Psoas muscle (tissue), 7 donors: ENCODE measurements at regions not wholly inside any gene's neighbourhood (a gene's known extent, or its start where the extent isn't known, plus 50 kb on each side); places are given as distances from the start of the nearest gene placed in this dataset.

ENCODE experiments used
- ATAC-seq, 4 donors: fragments of 200-7000 bp; cut with Tn5 transposase; one replicate each; pipeline ENCODE4 v1.9.1; 2020; ENCODE audit warnings: moderate library complexity in 3 of 4, mild to moderate bottlenecking in 2 of 4
- DNase-seq, 2 donors: peaks; one replicate each; pipeline ENCODE4 v3.0.0-alpha.2; 2020
- H3K27ac ChIP-seq: fragments of 200-600 bp; one replicate; pipeline ENCODE4 v1.8.0; 2022
- H3K27me3 ChIP-seq, 3 donors: fragments of 200-600 bp in 1 of 3; one replicate each; pipeline versions ENCODE4 v1.6.1 to v1.8.0; 2013 to 2022; ENCODE audit warnings: low read length in 2 of 3, mild to moderate bottlenecking in 2 of 3, moderate library complexity in 1 of 3; ENCODE audit not compliant: insufficient read depth in 3 of 3
- H3K36me3 ChIP-seq, 2 donors: fragments of 200-600 bp in 1 of 2; one replicate each; pipeline versions ENCODE4 v1.6.1 to v1.8.0; 2013 to 2022; ENCODE audit warnings: low read depth in 1 of 2, mild to moderate bottlenecking in 1 of 2, moderate library complexity in 1 of 2; ENCODE audit not compliant: insufficient read depth in 1 of 2
- H3K4me1 ChIP-seq: fragments of 200-600 bp; one replicate; pipeline ENCODE4 v1.8.0; 2022
- H3K4me3 ChIP-seq: fragments of 200-600 bp; one replicate; pipeline ENCODE4 v1.8.0; 2022; ENCODE audit warnings: mild to moderate bottlenecking
- H3K9me3 ChIP-seq: fragments of 200-600 bp; one replicate; pipeline ENCODE4 v1.8.0; 2022
- CTCF ChIP-seq: fragments of 200-600 bp; IDR thresholded peaks from one replicate; pipeline ENCODE4 v1.8.0; 2022; ENCODE audit warnings: antibody characterized with exemption
- WGBS, 3 donors: extraction: QIAGEN DNeasy Blood & Tissue Kit; methylation state at CpG; one replicate each; pipeline versions ENCODE4 v1.1.6 to v1.1.7; 2013; 5-methylcytosine and 5-hydroxymethylcytosine counted together
- intact Hi-C, 2 donors: fragments of 100-400 bp; cut with DNase I; formaldehyde crosslinking; loops; one replicate each; pipeline versions ENCODE4 v1.11.0 to v1.14.2; 2022
- donor health status: healthy with polysubstance abuse.
- donor health status: DM: no; HTN: no; CAD: no; lungs with moderate emphysema.
- donor health status: Bipolar disorder and iron deficiency.
- donor health status: healthy.
- donor health status: DM: yes; HTN: yes; CAD: no.
- donor health status: DM: no; HTN: no; CAD: no.
- donor health status: DM: yes; HTN: yes; CAD: no.

- Histone ChIP-seq H3K27me3 (peaks cover 0 to 6% (median 4%) of the 10 kb centered on the region in 3 donors), H3K27ac (no peak overlapping the region), H3K4me1 (no peaks in the 10 kb centered on the region), H3K9me3 (no peaks in the 10 kb centered on the region), H3K36me3 (no peaks in the 10 kb centered on the region), H3K4me3 (no peak overlapping the region)
- 67 to 72% (median 68%) methylated on average over 3 of the region's 3 CpGs for WGBS, 3 donors
- intact Hi-C loops, result no loop called here
- no peak for TF ChIP-seq CTCF
- ATAC-seq (no peak), DNase-seq (no peak)
Observed at GRCh38 chr20:20896606-20897005, 184.2 kb upstream of the RALGAPA2 start.

- no peak for DNase-seq
- ATAC-seq, result no peak
- Histone ChIP-seq H3K9me3 (no peaks in the 10 kb centered on the region), H3K4me3 (no peak overlapping the region), H3K36me3 (no peaks in the 10 kb centered on the region), H3K27ac (no peak overlapping the region), H3K27me3 (peaks cover 0 to 13% (median 3%) of the 10 kb centered on the region in 3 donors), H3K4me1 (no peaks in the 10 kb centered on the region)
- WGBS, 3 donors, result 91 to 93% (median 91%) methylated on average over 12 of the region's 12 CpGs
- no peak for TF ChIP-seq CTCF
- intact Hi-C loops, result no loop called here
Observed at GRCh38 chr20:20895537-20895936, 183.1 kb upstream of the RALGAPA2 start.

DNA sequence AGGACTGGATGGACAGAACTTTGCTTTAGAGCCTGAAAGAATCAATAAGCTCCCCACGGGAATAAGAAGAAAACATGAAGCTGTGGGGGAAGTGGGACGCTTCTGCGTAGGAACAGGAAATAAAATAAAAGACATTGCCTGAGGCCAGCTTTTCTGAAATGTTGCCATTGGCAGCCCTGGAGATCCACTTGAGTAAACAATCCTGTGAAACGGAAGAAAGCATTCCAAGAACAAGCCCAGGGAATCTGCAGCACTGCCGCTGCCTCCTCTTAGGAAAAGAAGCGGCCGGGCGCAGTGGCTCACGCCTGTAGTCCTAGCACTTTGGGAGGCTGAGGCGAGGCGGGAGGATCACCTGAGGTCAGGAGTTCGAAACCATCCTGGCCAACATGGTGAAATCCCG is 182.3 kb upstream of the RALGAPA2 start:
- ATAC-seq (no peak), DNase-seq (peak in 1 of 2 donors; percentile 61)
- Histone ChIP-seq H3K36me3 (no peaks in the 10 kb centered on the region), H3K27ac (no peak overlapping the region), H3K9me3 (no peaks in the 10 kb centered on the region), H3K27me3 (peaks cover 0 to 20% (median 3%) of the 10 kb centered on the region in 3 donors), H3K4me1 (no peaks in the 10 kb centered on the region), H3K4me3 (no peak overlapping the region)
- intact Hi-C loops, result no loop called here
- 69 to 74% (median 74%) methylated on average over 13 of the region's 13 CpGs for WGBS, 3 donors
- no peak for TF ChIP-seq CTCF

DNA sequence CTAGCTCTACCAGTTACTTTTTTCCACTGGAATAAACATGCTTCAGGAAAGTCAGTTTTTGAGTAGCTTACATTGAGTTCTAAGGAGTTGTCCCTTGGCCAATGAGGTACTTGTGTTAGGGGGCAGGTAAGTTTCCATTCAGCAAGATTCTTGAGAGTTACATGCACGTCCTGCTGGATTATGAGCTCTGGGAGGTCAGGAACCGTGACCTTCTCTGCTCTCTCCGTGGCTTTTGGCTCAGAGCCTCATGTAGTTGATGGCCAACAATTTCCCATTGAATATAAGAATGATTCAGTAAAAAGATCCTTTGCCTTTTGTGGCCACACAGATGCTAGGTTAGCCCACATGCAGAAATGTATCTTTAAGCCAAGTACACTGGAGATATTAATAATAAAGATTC is 181.8 kb upstream of the RALGAPA2 start:
- ATAC-seq (no peak), DNase-seq (no peak)
- WGBS, 3 donors, result 14 to 29% (median 17%) methylated on average over 3 of the region's 3 CpGs
- TF ChIP-seq CTCF, result no peak
- Histone ChIP-seq H3K36me3 (no peaks in the 10 kb centered on the region), H3K9me3 (no peaks in the 10 kb centered on the region), H3K4me3 (no peak overlapping the region), H3K27me3 (peaks cover 0 to 24% (median 7%) of the 10 kb centered on the region in 3 donors), H3K4me1 (no peaks in the 10 kb centered on the region), H3K27ac (no peak overlapping the region)
- intact Hi-C loops, result no loop called here

- TF ChIP-seq CTCF, result no peak
- WGBS, 3 donors, result 67 to 72% (median 71%) methylated on average over 5 of the region's 5 CpGs
- no peak for ATAC-seq
Observed at GRCh38 chr20:20892328-20892727, 179.9 kb upstream of the RALGAPA2 start.

More at GRCh38 chr20:20892328-20892727, 179.9 kb upstream of the RALGAPA2 start:
- no peak overlapping the region for H3K4me3 ChIP-seq
- H3K27ac ChIP-seq, result no peak overlapping the region
- intact Hi-C loops, result no loop called here
- H3K27me3 ChIP-seq, result peaks cover 0 to 41% (median 8%) of the 10 kb centered on the region in 3 donors
- H3K9me3 ChIP-seq, result no peaks in the 10 kb centered on the region
- no peaks in the 10 kb centered on the region for H3K36me3 ChIP-seq
- no peak for DNase-seq
- H3K4me1 ChIP-seq, result no peaks in the 10 kb centered on the region
